ENCODE measurements at regions not wholly inside any gene's neighbourhood (a gene's known extent, or its start where the extent isn't known, plus 50 kb on each side); places are given as distances from the start of the nearest gene placed in this dataset.

GRCh38 chr6:99013145-99013544 is 65.4 kb upstream of the FBXL4 start:
- peak overlapping the region; percentile 31; the same call in 1 of the 2 replicates for H3K9ac ChIP-seq
- peaks cover 0 to 7% of the 10 kb centered on the region in 2 experiments; a peak in 2 of 4 replicates for H3K4me1 ChIP-seq (ENCODE audit: control insufficient read depth in 1 of 2, insufficient read depth in 2 of 2, low read depth in 1 of 2, low read length in 1 of 2)
- H3K4me2 ChIP-seq = peak overlapping the region; percentile 63
- H3K27me3 ChIP-seq (ENCODE audit: insufficient read depth) = no peaks in the 10 kb centered on the region
- H3K4me3 ChIP-seq (ENCODE audit: low read depth in 2 of 2, low read length in 1 of 2) = 0 out of 4 replicates have a peak overlapping the region, but pooled peaks of 1 of the 2 experiments have one; percentile 10
- WGBS (ENCODE audit: low lambda C conversion rate) = 12% methylated on average over 2 of the region's 2 CpGs
- DNase-seq = no peak
- H3F3A ChIP-seq (replicated peaks; ENCODE audit: insufficient read depth) = peaks cover 19% of the 10 kb centered on the region
- peak overlapping the region in 1 of 2 experiments; percentile 79; a peak in 2 of 4 replicates for H3K27ac ChIP-seq (ENCODE audit: low read depth in 2 of 2, low read length in 1 of 2)
- TF ChIP-seq EP300 (IDR thresholded peaks at IDR 0.05; ENCODE audit: borderline replicate concordance in 1 of 2, low read depth in 1 of 2, low read length in 1 of 2) = peak in 1 of 2 experiments; percentile 44; a peak in 1 of 4 replicates
- peak; percentile 88 for TF ChIP-seq JUND (IDR thresholded peaks at IDR 0.05)
- TF ChIP-seq PBX3 (IDR thresholded peaks at IDR 0.05) = peak; percentile 67
- TF ChIP-seq TEAD4 (IDR thresholded peaks at IDR 0.05; ENCODE audit: borderline replicate concordance, insufficient read depth) = peak; percentile 59; the same call in 1 of the 2 replicates
- peak; percentile 73 for TF ChIP-seq NFIC (IDR thresholded peaks at IDR 0.05; ENCODE audit: borderline replicate concordance)
- peak; percentile 75; the same call in 1 of the 2 replicates for TF ChIP-seq FOSL2 (IDR thresholded peaks at IDR 0.05; ENCODE audit: borderline replicate concordance, low read depth)
- TF ChIP-seq TCF12 (IDR thresholded peaks at IDR 0.05) = peak; percentile 83
- TF ChIP-seq GABPA (IDR thresholded peaks at IDR 0.05; ENCODE audit: low read depth) = no peak
- no peak for TF ChIP-seq CTCF (IDR thresholded peaks at IDR 0.05)
- TF ChIP-seq ELF1 (IDR thresholded peaks at IDR 0.05) = no peak
- TF ChIP-seq REST (IDR thresholded peaks at IDR 0.05; ENCODE audit: low read depth, low read length) = no peak
- no peaks in the 10 kb centered on the region for H3K9me2 ChIP-seq
- ChIA-PET CTCF (interaction anchor here (0.6 kb wide), 1 partner anchor 12 kb away, joined by 3 read pairs; no protein-coding TSS in a partner anchor), POLR2A (no interaction called here)
- no peak overlapping the region for H2AFZ ChIP-seq (ENCODE audit: low read depth)
- H3K36me3 ChIP-seq (replicated peaks in 1 of 2; ENCODE audit: control insufficient read depth in 1 of 2, insufficient read depth in 2 of 2, low read length in 1 of 2) = no peaks in the 10 kb centered on the region
- H3K79me2 ChIP-seq (ENCODE audit: insufficient read depth) = no peaks in the 10 kb centered on the region
- H3K9me3 ChIP-seq = no peaks in the 10 kb centered on the region
- H4K20me1 ChIP-seq (ENCODE audit: insufficient read depth) = no peaks in the 10 kb centered on the region

- no peak overlapping the region for H3K27ac ChIP-seq (ENCODE audit: low read depth in 2 of 2, low read length in 1 of 2)
- POLR2A ChIA-PET = no interaction called here
Measured at GRCh38 chr6:99011151-99011550, 63.4 kb upstream of the FBXL4 start.

More at GRCh38 chr6:99011151-99011550, 63.4 kb upstream of the FBXL4 start:
- no peaks in the 10 kb centered on the region for H3K36me3 ChIP-seq (replicated peaks in 1 of 2; ENCODE audit: control insufficient read depth in 1 of 2, insufficient read depth in 2 of 2, low read length in 1 of 2)
- H3K4me2 ChIP-seq = no peak overlapping the region
- H3K9me2 ChIP-seq = no peaks in the 10 kb centered on the region
- DNase-seq = no peak
- H3K79me2 ChIP-seq (ENCODE audit: insufficient read depth) = no peaks in the 10 kb centered on the region
- peaks cover 19% of the 10 kb centered on the region for H3F3A ChIP-seq (replicated peaks; ENCODE audit: insufficient read depth)
- TF ChIP-seq USF1 (IDR thresholded peaks at IDR 0.05; ENCODE audit: borderline replicate concordance, low read depth) = no peak
- no peak for TF ChIP-seq SIN3A (IDR thresholded peaks at IDR 0.05; ENCODE audit: borderline replicate concordance, low read depth, low read length)
- TF ChIP-seq MEF2A (IDR thresholded peaks at IDR 0.05; ENCODE audit: borderline replicate concordance, low read depth) = no peak
- no peak for TF ChIP-seq NFIC (IDR thresholded peaks at IDR 0.05; ENCODE audit: borderline replicate concordance)
- no peak for TF ChIP-seq SMC3 (IDR thresholded peaks at IDR 0.05; ENCODE audit: low read depth, low read length)
- TF ChIP-seq ELF1 (IDR thresholded peaks at IDR 0.05) = no peak
- no peak for TF ChIP-seq RCOR1 (IDR thresholded peaks at IDR 0.05; ENCODE audit: low read length)
- TF ChIP-seq FOXM1 (IDR thresholded peaks at IDR 0.05; ENCODE audit: low read depth) = no peak
- no peak for TF ChIP-seq YY1 (IDR thresholded peaks at IDR 0.05; ENCODE audit: low read depth)
- no peak for TF ChIP-seq RXRA (IDR thresholded peaks at IDR 0.05; ENCODE audit: borderline replicate concordance, low read depth)
- CTCF ChIA-PET = interaction anchor here (1.0 kb wide), 1 partner anchor 108 kb away, joined by 3 read pairs; no protein-coding TSS in a partner anchor
- H4K20me1 ChIP-seq (ENCODE audit: insufficient read depth) = no peaks in the 10 kb centered on the region
- no peaks in the 10 kb centered on the region for H3K27me3 ChIP-seq (ENCODE audit: insufficient read depth)
- H2AFZ ChIP-seq (ENCODE audit: low read depth) = no peak overlapping the region
- no peak overlapping the region for H3K9ac ChIP-seq
- H3K4me3 ChIP-seq (ENCODE audit: low read depth in 2 of 2, low read length in 1 of 2) = no peak overlapping the region
- no peaks in the 10 kb centered on the region for H3K9me3 ChIP-seq
- H3K4me1 ChIP-seq (ENCODE audit: control insufficient read depth in 1 of 2, insufficient read depth in 2 of 2, low read depth in 1 of 2, low read length in 1 of 2) = peaks cover 0 to 7% of the 10 kb centered on the region in 2 experiments; a peak in 2 of 4 replicates
